ENCODE measurements at regions not wholly inside any gene's neighbourhood (a gene's known extent, or its start where the extent isn't known, plus 50 kb on each side); places are given as distances from the start of the nearest gene placed in this dataset.

DNA sequence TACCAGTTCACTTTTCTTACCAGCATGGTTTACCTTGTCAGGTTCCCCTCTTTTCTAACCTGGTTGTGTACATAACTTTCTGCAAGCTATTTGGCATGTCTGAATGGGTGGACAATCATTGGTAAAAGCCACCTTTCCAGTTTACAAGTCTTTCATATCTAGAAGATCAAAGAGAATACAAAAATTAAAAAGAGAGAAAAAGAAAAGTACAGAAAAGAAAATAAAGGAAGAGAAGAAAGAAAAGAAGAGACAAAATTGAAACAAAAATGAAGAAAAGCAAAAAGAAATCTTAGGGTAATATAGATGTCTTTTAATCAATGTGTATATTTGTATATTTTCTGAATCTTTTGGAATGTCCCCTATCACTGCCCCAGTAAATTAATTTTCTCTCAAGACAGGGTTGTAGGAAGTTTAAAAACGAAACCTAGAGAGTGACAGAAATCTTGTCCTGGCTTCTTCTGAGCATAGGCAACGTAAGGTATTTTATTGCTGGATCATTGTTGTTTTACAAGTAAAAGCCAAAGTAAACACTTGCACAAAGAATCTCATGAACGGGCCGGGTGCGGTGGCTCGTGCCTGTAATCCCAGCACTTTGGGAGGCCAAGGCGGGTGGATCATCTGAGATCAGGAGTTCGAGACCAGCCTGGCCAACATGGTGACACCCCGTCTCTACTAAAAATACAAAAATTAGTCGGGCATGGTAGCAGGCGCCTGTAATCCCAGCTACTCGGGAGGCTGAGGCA is 98.7 kb upstream of the IFNE start:
- TF ChIP-seq, protein P1, sequence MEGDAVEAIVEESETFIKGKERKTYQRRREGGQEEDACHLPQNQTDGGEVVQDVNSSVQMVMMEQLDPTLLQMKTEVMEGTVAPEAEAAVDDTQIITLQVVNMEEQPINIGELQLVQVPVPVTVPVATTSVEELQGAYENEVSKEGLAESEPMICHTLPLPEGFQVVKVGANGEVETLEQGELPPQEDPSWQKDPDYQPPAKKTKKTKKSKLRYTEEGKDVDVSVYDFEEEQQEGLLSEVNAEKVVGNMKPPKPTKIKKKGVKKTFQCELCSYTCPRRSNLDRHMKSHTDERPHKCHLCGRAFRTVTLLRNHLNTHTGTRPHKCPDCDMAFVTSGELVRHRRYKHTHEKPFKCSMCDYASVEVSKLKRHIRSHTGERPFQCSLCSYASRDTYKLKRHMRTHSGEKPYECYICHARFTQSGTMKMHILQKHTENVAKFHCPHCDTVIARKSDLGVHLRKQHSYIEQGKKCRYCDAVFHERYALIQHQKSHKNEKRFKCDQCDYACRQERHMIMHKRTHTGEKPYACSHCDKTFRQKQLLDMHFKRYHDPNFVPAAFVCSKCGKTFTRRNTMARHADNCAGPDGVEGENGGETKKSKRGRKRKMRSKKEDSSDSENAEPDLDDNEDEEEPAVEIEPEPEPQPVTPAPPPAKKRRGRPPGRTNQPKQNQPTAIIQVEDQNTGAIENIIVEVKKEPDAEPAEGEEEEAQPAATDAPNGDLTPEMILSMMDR (IDR thresholded peaks at IDR 0.05), result no peak
- no peak for TF ChIP-seq POLR2A (IDR thresholded peaks at IDR 0.05)
